ENCODE measurements at regions not wholly inside any gene's neighbourhood (a gene's known extent, or its start where the extent isn't known, plus 50 kb on each side); places are given as distances from the start of the nearest gene placed in this dataset.
"Not testable (repeated sequence)": the region's sequence is repeated elsewhere in the genome, so short reads cannot be mapped to it uniquely, and the experiment has no call there.

GRCh38 chr13:19123502-19123901 lies 58.1 kb downstream of the TUBA3C start:
- no peak for DNase-seq (ENCODE audit: low spot score)

GRCh38 chr13:19117913-19118739 lies 63.5 kb downstream of the TUBA3C start:
- DNase-seq (ENCODE audit: low spot score) = no peak

- not testable (repeated sequence) for DNase-seq (ENCODE audit: low spot score)
These were observed 72.4 kb downstream of the TUBA3C start for GRCh38 chr13:19109225-19109624.

GRCh38 chr13:19103140-19103539 lies 78.5 kb downstream of the TUBA3C start:
- DNase-seq (ENCODE audit: low spot score) = no peak

GRCh38 chr13:19093369-19093768 lies 88.3 kb downstream of the TUBA3C start:
- no peak for DNase-seq (ENCODE audit: low spot score)

GRCh38 chr13:19090495-19090894 lies 91.1 kb downstream of the TUBA3C start:
- DNase-seq (ENCODE audit: low spot score) = no peak

- peak; percentile 4 for DNase-seq (ENCODE audit: low spot score)
These were observed 92.3 kb downstream of the TUBA3C start for GRCh38 chr13:19089315-19089714.

GRCh38 chr13:19088416-19088815 lies 93.2 kb downstream of the TUBA3C start:
- DNase-seq (ENCODE audit: low spot score) = no peak

GRCh38 chr13:19085876-19086275 lies 95.7 kb downstream of the TUBA3C start:
- no peak for DNase-seq (ENCODE audit: low spot score)

GRCh38 chr13:19085258-19085657 lies 96.4 kb downstream of the TUBA3C start:
- no peak for DNase-seq (ENCODE audit: low spot score)

GRCh38 chr13:19083340-19083739 lies 98.3 kb downstream of the TUBA3C start:
- no peak for DNase-seq (ENCODE audit: low spot score)

- DNase-seq (ENCODE audit: low spot score) = no peak
These were observed 106.2 kb downstream of the TUBA3C start for GRCh38 chr13:19075418-19075817.

- DNase-seq (ENCODE audit: low spot score) = no peak
These were observed 107.1 kb downstream of the TUBA3C start for GRCh38 chr13:19074519-19074918.

- DNase-seq (ENCODE audit: low spot score) = not testable (repeated sequence)
These were observed 107.5 kb downstream of the TUBA3C start for GRCh38 chr13:19074106-19074505.

- not testable (repeated sequence) for DNase-seq (ENCODE audit: low spot score)
These were observed 108.5 kb downstream of the TUBA3C start for GRCh38 chr13:19072956-19073706.

GRCh38 chr13:19072543-19072942 lies 109.1 kb downstream of the TUBA3C start:
- no peak for DNase-seq (ENCODE audit: low spot score)

GRCh38 chr13:19071161-19071936 lies 110.3 kb downstream of the TUBA3C start:
- DNase-seq (ENCODE audit: low spot score) = no peak

- DNase-seq (ENCODE audit: low spot score) = no peak
These were observed 111.3 kb downstream of the TUBA3C start for GRCh38 chr13:19070398-19070735.

GRCh38 chr13:19069684-19070397 lies 111.8 kb downstream of the TUBA3C start:
- DNase-seq (ENCODE audit: low spot score) = no peak

GRCh38 chr13:19068691-19069090 lies 112.9 kb downstream of the TUBA3C start:
- DNase-seq (ENCODE audit: low spot score) = no peak

GRCh38 chr13:19067767-19068166 lies 113.9 kb downstream of the TUBA3C start:
- no peak for DNase-seq (ENCODE audit: low spot score)

GRCh38 chr13:19062801-19063200 lies 118.8 kb downstream of the TUBA3C start:
- no peak for DNase-seq (ENCODE audit: low spot score)

Measured in COLO829 (cell line).